HEK293T (cell line): ENCODE measurements at regions not wholly inside any gene's neighbourhood (a gene's known extent, or its start where the extent isn't known, plus 50 kb on each side); places are given as distances from the start of the nearest gene placed in this dataset.

ENCODE experiments used
- FOXA1 ChIP-seq: fragments of 450-650 bp; IDR thresholded peaks from 2 replicates; pipeline ENCODE4 v1.6.1; 2016; ENCODE audit warnings: mild to moderate bottlenecking
- SP1 ChIP-seq: fragments of 450-650 bp; IDR thresholded peaks from 2 replicates; pipeline ENCODE4 v1.6.1; 2017

GRCh38 chr6:113616701-113617274 is 240.4 kb upstream of the MARCKS start:
- TF ChIP-seq SP1 (no peak), FOXA1 (no peak)
